ENCODE measurements at regions not wholly inside any gene's neighbourhood (a gene's known extent, or its start where the extent isn't known, plus 50 kb on each side); places are given as distances from the start of the nearest gene placed in this dataset.

DNA sequence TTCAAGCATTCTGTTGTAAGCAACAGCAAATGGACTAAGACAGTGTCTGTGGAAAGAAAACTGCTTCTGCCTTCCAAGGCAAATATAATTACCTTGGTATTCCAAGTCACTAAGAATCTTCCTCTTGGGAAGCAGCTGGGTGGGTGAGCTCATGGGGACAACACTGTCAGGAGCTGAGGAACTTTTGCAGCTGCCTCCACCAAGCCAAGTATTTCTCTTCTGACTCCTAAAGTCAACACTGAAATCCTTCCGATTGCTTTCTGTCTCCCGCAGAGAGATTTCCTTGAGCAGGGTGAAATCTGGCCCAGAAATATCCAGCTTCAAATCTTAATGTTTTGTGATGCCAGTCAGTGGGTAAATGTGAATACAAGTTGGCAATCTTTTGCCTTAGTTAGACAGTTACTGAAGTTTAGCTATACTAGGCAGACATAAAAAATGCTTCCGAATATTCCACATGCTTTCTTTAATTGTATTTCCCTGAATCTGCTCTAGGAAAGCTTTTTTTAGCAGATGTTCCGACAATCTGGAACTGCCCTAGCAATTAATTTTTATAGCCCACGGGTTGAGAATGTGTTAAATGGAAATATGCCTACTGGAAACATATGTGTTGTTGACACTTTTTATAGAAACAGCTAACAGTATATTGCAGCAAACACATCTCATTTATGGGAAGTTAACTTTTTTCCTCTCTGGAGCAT, 369.9 kb upstream of the DAB2 start:
- no peak for DNase-seq (ENCODE audit: low spot score in 2 of 2, unreplicated experiment in 2 of 2)
- H3K27ac Mint-ChIP-seq: no peak overlapping the region
- no peaks in the 10 kb centered on the region for H3K36me3 Mint-ChIP-seq
- TF ChIP-seq, protein P1, sequence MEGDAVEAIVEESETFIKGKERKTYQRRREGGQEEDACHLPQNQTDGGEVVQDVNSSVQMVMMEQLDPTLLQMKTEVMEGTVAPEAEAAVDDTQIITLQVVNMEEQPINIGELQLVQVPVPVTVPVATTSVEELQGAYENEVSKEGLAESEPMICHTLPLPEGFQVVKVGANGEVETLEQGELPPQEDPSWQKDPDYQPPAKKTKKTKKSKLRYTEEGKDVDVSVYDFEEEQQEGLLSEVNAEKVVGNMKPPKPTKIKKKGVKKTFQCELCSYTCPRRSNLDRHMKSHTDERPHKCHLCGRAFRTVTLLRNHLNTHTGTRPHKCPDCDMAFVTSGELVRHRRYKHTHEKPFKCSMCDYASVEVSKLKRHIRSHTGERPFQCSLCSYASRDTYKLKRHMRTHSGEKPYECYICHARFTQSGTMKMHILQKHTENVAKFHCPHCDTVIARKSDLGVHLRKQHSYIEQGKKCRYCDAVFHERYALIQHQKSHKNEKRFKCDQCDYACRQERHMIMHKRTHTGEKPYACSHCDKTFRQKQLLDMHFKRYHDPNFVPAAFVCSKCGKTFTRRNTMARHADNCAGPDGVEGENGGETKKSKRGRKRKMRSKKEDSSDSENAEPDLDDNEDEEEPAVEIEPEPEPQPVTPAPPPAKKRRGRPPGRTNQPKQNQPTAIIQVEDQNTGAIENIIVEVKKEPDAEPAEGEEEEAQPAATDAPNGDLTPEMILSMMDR (IDR thresholded peaks at IDR 0.05; ENCODE audit: unreplicated experiment): no peak
- no peak overlapping the region for H3K4me3 Mint-ChIP-seq
- peaks cover 2% of the 10 kb centered on the region for H3K4me1 Mint-ChIP-seq
- peaks cover 1% of the 10 kb centered on the region for H3K27me3 Mint-ChIP-seq (ENCODE audit: low read depth)
- no peaks in the 10 kb centered on the region for H3K9me3 Mint-ChIP-seq

DNA sequence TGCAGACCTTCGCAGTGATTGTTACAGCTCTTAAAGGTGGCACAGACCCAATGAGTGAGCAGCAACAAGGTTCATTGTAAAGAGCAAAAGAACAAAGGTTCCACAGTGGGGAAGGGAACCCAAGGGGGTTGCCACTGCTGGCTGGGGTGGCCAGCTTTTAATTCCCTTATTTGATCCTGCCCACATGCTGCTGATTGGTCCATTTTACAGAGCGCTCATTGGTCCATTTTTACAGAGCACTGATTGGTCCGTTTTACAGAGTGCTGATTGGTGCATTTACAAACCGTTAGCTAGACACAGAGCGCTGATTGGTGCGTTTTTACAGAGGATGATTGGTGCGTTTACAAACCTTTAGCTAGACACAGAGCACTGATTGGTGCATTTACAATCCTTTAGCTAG, 360.6 kb upstream of the DAB2 start:
- Mint-ChIP-seq H3K4me1 (peaks cover 23% of the 10 kb centered on the region), H3K27me3 (ENCODE audit: low read depth) (no peaks in the 10 kb centered on the region), H3K27ac (no peak overlapping the region), H3K4me3 (no peak overlapping the region), H3K36me3 (peaks cover 3% of the 10 kb centered on the region), H3K9me3 (peaks cover 7% of the 10 kb centered on the region)
- no peak for DNase-seq (ENCODE audit: low spot score in 2 of 2, unreplicated experiment in 2 of 2)
- TF ChIP-seq, protein P1 (IDR thresholded peaks at IDR 0.05; ENCODE audit: unreplicated experiment): no peak

DNA sequence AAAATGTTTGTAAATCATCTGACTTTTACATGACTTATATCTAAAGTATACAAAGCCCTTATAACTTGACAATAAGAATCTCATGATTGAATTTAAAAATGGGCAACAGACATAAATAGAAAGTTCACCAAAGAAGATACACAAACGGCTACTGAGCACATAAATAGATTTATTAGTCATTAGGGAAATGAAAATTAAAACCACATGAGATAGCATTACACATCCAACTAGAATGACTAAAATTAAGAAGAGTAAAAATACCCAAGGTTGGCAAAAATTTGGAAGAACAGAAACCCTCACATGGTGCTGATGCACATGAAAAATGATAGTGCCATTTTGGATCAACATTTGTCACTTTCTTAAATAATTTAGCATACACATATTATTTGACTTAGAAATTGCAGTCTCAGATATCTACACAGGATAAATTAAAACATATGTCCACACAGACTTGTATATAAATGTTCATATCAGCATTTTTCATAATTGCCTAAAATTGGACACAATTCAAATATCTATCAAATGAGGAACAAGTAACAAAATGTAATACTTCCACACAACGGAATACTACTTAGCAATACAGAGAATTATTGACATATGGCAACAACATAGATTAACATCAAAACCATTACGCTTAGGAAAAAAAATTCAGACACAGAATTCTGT, 359.1 kb upstream of the DAB2 start:
- Mint-ChIP-seq H3K4me1 (peaks cover 29% of the 10 kb centered on the region), H3K4me3 (no peak overlapping the region), H3K9me3 (peaks cover 11% of the 10 kb centered on the region), H3K36me3 (peaks cover 5% of the 10 kb centered on the region), H3K27me3 (ENCODE audit: low read depth) (no peaks in the 10 kb centered on the region), H3K27ac (no peak overlapping the region)
- TF ChIP-seq, protein P1 (IDR thresholded peaks at IDR 0.05; ENCODE audit: unreplicated experiment): no peak
- no peak for DNase-seq (ENCODE audit: low spot score in 2 of 2, unreplicated experiment in 2 of 2)

DNA sequence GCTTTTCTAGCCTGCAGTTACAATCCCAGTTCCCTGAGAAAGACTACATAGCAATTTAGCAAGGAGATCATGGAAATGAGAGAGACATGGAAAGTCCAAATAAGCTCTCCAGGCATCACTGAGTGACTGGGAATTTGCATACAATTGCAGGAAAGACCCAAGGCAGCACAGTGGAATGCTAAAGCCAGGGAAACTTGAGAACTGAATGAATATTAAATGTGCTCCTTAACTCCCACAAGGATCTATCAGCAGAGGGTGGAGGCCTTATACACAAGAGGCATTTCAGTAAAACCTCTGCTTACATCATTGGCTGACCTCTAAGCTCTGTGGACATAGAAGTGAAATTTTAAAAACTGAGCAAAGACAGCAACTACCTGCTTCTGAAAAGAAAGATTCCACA, 355.6 kb upstream of the DAB2 start:
- H3K27ac Mint-ChIP-seq: no peak overlapping the region
- no peak overlapping the region for H3K4me3 Mint-ChIP-seq
- H3K4me1 Mint-ChIP-seq: peaks cover 41% of the 10 kb centered on the region
- H3K27me3 Mint-ChIP-seq (ENCODE audit: low read depth): no peaks in the 10 kb centered on the region
- peaks cover 4% of the 10 kb centered on the region for H3K9me3 Mint-ChIP-seq
- peaks cover 2% of the 10 kb centered on the region for H3K36me3 Mint-ChIP-seq
- DNase-seq (ENCODE audit: low spot score in 2 of 2, unreplicated experiment in 2 of 2): no peak
- TF ChIP-seq, protein P1 (IDR thresholded peaks at IDR 0.05; ENCODE audit: unreplicated experiment): no peak

DNA sequence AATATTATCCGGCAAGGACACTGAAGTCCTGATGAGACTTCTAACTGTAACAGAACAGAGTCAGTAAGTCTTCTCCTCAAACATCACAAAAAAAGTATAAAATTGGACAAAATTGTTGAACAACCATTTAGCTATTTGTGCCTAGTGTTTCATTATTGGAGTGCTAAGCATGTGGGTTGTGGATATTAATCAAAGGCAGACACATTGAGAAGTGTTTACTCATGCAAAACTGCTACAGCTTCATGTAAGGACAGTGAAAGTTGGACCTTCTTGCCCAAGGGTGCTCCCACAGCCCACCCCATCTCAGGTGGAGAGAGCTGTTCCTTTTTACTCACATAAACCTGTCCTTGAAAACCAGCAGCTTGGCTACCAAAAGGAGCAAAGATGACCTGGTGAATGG, 355.1 kb upstream of the DAB2 start:
- DNase-seq (ENCODE audit: low spot score in 2 of 2, unreplicated experiment in 2 of 2): no peak
- Mint-ChIP-seq H3K4me3 (no peak overlapping the region), H3K9me3 (peaks cover 4% of the 10 kb centered on the region), H3K27me3 (ENCODE audit: low read depth) (no peaks in the 10 kb centered on the region), H3K27ac (no peak overlapping the region), H3K4me1 (peaks cover 42% of the 10 kb centered on the region), H3K36me3 (peaks cover 2% of the 10 kb centered on the region)
- TF ChIP-seq, protein P1 (IDR thresholded peaks at IDR 0.05; ENCODE audit: unreplicated experiment): no peak

Measured in mesothelial cell of epicardium (in vitro differentiated cells).